NCI-H2107 treated with DMSO at 0.1 percent for 48 hours (cell line): ENCODE measurements at regions not wholly inside any gene's neighbourhood (a gene's known extent, or its start where the extent isn't known, plus 50 kb on each side); places are given as distances from the start of the nearest gene placed in this dataset.
"Not testable (repeated sequence)": the region's sequence is repeated elsewhere in the genome, so short reads cannot be mapped to it uniquely, and the experiment has no call there.

Experiments used
- DNase-seq: peaks from one replicate; lab custom pipeline; 2025; ENCODE audit not compliant: unreplicated experiment; lab: John Stamatoyannopoulos, UW

GRCh38 chr3:101141135-101141534, 147.9 kb upstream of the ABI3BP start:
- DNase-seq, result no peak

DNA sequence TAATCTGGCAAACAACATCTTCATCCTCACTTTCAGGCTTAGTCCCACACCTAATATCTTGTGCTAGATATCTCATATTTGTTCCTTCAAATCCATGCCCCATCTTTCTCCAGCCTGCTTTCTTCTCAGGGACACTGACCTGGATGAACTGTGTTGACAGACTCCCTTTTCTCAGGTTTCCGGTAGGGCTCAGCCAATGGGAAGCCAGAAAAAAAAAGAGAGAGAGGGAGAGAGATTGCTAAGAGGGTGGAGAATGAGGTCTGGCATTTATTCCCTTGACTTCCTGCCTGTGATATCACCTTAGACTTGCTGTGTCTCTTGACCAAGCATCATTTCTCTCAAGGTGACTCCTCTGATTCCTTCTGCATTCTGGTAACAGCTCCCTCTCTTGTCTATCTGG, 145.6 kb upstream of the ABI3BP start:
- no peak for DNase-seq

- no peak for DNase-seq
Observed at GRCh38 chr3:101134331-101134730, 141.1 kb upstream of the ABI3BP start.

DNA sequence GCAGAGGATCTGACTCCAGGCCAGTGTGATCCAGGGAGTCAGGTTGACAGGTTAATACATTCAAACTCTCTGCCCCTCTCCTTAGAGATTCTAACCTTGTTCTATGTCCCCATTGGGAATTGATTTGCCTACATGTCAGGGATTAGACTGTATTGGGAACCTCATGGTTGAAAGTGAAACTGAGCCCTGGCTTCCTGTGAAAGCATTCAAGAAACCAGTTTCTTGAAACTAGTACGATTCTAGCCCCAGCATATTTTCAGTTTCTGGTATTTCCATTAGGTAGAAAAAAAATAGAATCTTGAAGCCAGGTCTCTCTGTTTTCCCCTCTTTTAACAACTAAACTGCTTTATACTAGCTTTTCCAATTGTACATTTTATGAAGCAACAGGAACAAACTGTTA, 140.4 kb upstream of the ABI3BP start:
- DNase-seq, result no peak

DNA sequence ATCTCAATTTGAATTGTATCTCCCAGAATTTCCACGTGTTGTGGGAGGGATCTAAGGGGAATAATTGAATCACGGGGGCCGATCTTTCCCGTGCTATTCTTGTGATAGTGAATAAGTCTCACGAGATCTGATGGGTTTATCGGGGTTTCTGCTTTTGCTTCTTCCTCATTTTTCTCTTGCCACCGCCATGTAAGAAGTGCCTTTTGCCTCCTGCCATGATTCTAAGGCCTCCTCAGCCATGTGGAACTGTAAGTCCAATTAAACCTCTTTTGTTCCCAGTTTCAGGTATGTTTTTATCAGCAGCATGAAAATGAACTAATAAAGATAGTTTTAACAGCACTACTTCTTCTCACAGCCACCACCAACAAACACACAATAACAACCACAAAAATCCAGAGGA, 140.0 kb upstream of the ABI3BP start:
- not testable (repeated sequence) for DNase-seq

GRCh38 chr3:101131767-101132166, 138.5 kb upstream of the ABI3BP start:
- no peak for DNase-seq

DNA sequence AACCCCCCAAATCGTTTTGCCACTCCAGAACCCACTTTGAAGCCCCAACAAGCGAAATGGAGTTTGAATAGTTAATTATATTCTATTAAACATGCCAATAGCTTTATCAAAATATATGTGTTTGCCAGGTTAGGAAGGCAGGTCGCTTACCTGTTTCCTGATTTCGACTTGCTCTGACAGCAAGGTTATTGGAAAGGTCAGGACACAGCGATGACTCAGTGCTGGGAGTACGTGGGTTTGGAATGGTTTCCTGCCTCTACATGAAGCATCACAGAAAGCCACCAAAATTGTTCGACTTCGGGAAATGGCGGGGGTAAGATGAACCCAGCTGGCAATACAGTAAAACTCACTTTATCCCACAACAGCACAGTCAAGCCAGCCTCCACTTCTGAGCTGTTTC, 135.6 kb upstream of the ABI3BP start:
- no peak for DNase-seq

DNA sequence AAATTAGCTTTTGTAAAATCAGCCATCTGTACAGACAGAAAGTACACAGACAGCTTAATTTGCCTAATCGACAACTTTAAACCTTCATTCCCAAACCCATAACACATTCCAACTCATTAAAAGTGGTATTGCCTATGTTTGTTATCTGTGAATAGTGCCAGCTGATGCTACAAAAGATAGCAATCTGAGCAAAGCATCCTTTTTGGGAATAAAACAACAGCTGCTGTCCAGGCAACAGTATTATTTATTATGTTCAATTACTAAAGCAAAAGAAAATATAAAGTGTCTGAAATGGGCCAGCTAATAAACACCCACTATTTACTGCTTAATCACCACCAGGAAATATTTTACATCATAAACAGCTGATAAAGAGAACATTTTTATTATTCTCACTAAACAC, 134.8 kb upstream of the ABI3BP start:
- no peak for DNase-seq

- no peak for DNase-seq
Observed at GRCh38 chr3:101124125-101124524, 130.9 kb upstream of the ABI3BP start.

DNA sequence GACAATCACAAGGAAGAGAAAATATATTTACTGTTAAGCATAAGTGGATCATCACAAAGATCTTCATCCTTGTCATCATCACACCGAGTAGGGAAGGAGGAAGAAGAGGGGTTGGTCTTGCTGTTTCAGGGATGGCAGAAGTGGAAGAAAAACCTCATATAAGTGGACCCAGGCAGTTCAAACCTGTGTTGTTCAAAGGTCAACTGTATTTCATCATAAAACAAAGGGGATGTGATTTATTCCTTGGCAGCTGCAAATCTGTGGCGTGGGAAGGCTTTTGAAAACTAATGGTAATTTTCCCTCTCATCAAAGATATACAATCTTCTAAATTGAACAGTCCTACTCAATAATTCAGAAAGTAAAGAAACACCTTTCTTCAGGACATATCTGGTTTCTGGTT, 129.9 kb upstream of the ABI3BP start:
- no peak for DNase-seq

DNA sequence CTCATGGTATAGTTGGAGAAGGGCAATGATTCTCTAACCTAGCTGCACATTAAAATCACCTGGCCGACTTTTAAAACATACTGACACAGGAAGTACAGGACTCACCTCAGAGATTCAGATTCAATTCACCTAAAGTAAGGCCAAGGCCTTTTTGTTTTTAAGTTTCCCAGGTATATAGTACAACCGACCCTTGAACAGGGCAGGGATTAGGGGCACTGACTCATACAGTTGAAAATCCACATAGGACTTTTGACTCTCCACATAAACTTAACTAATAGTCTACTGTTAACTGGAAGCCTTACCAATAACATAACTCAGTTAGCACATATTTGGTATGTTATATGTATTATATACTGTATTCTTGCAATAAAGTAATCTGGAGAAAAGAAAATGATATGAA, 129.5 kb upstream of the ABI3BP start:
- no peak for DNase-seq

DNA sequence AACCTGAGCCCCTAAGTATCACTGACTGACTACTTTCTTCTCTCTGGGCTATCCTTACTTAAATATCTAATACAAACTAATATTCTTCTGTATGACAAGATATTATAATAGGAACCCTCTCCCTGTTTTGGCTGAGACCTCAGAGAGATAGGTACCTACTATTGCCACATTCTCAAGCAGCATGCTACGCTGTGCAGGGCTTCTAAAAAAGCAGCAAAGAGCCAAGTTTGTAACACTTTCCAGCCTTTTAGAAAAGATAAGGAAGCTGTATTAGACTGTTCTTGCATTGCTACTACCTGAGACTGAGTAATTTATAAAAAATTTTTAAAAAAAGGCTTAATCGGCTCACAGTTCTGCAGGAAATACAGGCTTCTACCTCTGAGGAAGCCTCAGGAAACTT, 126.8 kb upstream of the ABI3BP start:
- DNase-seq, result no peak

GRCh38 chr3:101119535-101119934, 126.3 kb upstream of the ABI3BP start:
- no peak for DNase-seq

DNA sequence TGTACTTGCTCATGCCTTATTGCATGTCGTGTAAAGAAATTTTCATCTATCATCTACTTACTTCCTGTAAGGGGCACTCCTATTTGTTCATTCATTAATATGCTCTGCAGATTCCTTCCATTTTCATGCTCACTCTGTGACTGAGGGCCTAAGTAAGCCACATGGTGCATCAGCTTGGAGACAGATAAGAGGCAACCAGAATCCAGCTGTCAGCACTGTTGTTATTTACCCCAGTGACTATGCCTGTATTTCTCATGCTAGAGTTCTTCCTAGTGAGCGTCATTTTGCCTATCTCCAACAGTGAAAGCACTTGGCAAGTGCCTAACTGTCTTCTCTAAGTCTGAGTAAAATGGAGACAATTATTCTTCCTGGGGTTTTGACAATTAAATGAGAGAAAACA, 124.8 kb upstream of the ABI3BP start:
- no peak for DNase-seq

DNA sequence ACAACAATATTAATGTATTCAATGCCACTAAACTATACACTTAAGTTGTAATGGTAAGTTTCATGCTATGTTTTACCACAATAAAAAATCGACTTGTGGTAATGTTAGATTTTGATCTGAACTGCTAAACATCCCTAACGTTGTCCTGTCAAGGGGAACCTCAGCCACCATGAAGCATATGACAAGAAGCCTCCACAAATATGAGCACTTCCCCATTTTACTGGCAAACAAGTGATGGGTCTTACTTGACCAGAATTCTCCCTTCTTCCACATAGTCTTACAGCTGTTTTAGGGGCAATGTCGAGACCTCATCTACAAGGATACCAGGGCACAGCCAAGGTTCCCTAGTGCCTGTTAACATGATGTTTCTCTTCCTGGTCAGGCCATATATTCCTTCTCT, 124.2 kb upstream of the ABI3BP start:
- no peak for DNase-seq

- DNase-seq, result not testable (repeated sequence)
Observed at GRCh38 chr3:101110295-101110694, 117.1 kb upstream of the ABI3BP start.

- no peak for DNase-seq
Observed at GRCh38 chr3:101104321-101104720, 111.1 kb upstream of the ABI3BP start.

- no peak for DNase-seq
Observed at GRCh38 chr3:101102678-101103296, 109.6 kb upstream of the ABI3BP start.

DNA sequence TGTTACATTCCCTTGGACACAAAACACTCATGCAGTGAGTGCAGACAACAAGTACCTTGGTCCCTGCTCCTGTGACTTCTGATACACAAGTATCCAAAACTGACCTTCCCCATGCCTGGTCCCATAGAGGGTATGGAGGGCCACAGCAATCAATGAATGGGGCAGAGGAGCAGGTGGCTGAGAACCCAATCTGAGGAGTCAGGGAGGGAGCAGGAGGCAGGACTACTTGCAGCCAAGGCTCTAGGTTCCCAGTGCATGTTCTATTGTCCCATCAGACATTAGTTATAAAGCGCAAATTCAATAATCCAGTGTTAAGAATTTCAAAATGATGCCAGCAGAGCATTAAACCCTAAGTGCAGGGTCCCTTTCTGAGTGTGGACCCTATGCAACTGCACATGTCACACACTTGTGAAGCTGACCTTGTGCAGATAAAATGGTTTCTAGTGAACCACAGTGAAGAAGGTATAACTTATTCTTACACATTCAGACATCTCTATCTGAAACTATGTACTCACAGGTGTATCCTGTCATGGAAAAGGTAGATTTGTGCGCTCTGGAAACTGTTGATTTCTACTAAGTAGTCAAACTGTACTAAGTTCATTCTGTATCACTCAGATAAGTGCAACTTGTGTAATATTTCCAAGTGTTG, 107.3 kb upstream of the ABI3BP start:
- DNase-seq, result no peak

GRCh38 chr3:101099791-101100190, 106.6 kb upstream of the ABI3BP start:
- no peak for DNase-seq

DNA sequence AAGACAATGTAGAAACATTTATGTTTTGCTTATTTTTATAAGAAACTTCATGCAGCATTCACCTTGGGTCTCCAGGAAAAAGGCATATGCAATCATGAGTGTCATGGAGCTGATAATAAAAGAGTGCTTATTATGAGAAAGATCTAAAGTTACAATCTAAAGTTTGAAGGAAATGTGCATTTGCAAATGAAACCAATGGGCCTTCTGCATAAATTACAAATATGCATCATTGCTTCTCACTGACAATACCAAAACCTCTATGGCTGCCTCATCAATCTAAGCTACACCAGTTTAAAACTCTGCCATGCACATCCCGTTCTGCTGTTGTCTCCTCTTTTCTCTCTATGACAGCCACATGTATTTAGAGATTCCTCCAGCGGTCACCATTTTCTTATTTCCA, 103.2 kb upstream of the ABI3BP start:
- no peak for DNase-seq

DNA sequence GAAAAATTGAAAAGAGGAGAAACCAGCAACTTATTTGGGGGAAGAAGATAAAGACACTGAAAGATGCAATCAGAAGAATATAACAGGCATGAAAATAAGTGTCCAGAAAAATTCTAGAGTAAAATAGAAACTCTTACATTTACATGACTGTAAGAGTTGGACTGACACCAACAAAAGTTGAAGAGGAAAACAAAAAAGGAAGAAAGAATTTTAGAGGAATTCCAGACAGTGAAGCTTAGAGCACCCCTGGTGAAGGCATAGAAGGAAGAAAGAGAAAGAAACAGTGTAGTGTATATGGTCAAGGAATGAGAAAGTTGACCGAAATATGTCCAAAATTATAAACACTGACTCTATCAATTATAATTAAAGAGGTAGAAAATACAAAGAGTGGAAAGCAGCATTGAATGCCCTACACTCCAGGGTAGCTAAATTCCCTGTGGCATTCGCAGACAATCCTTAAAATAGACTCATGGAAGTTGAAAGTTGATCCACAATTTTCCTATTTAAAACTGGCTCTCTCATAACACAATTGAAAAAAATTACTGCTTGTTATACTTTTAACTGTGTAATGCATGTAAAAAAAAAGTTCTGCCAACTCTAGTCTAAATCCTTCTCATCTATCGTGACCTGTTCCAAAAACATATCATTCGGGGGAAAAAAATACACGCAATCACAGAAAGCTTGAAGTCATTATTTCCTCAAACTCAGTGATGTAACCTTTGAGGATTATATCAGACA, 102.6 kb upstream of the ABI3BP start:
- DNase-seq, result no peak
